Stimulated activated naive B cell treated with anti-CD40 and anti-IgM and Interleukin-4, amounts not matched to agents 10 μg/mL and 1 μg/mL and 100 μg/mL, for 72 hours (primary cell): ENCODE measurements at regions not wholly inside any gene's neighbourhood (a gene's known extent, or its start where the extent isn't known, plus 50 kb on each side); places are given as distances from the start of the nearest gene placed in this dataset.
"Not testable (repeated sequence)": the region's sequence is repeated elsewhere in the genome, so short reads cannot be mapped to it uniquely, and the experiment has no call there.

Experiments used
- ATAC-seq, 2 donors: fragments of 150-1000 bp; cut with Tn5 transposase; replicated peaks; 2 replicates each; pipeline ENCODE4 v1.10.0; 2021; ENCODE audit warnings: moderate library complexity in 1 of 2
- DNase-seq: peaks from one replicate; pipeline ENCODE4 v3.0.0; 2021
- H3K27ac Mint-ChIP-seq: one replicate; pipeline ENCODE4 v1.8.0; 2022; ENCODE audit warnings: mild to moderate bottlenecking, mixed read lengths
- H3K27me3 Mint-ChIP-seq, 2 donors: one replicate each; pipeline ENCODE4 v1.8.0; 2022; ENCODE audit warnings: mixed read lengths in 2 of 2
- H3K36me3 Mint-ChIP-seq, 2 donors: one replicate each; pipeline ENCODE4 v1.8.0; 2022; ENCODE audit warnings: mixed read lengths in 2 of 2, mild to moderate bottlenecking in 1 of 2
- H3K4me1 Mint-ChIP-seq, 2 donors: one replicate each; pipeline ENCODE4 v1.8.0; 2022; ENCODE audit warnings: mixed read lengths in 2 of 2, mild to moderate bottlenecking in 1 of 2
- H3K4me3 Mint-ChIP-seq, 2 donors: one replicate each; pipeline ENCODE4 v1.8.0; 2022; ENCODE audit warnings: mild to moderate bottlenecking in 2 of 2, mixed read lengths in 2 of 2, moderate library complexity in 1 of 2
- H3K9me3 Mint-ChIP-seq, 2 donors: one replicate each; pipeline ENCODE4 v1.8.0; 2022; ENCODE audit warnings: mixed read lengths in 2 of 2, mild to moderate bottlenecking in 1 of 2

- H3K27me3 Mint-ChIP-seq = peaks cover 0 to 6% of the 10 kb centered on the region in 2 donors
- no peak overlapping the region for H3K4me3 Mint-ChIP-seq
- no peaks in the 10 kb centered on the region for H3K36me3 Mint-ChIP-seq
- DNase-seq (no peak), ATAC-seq (no peak)
- H3K4me1 Mint-ChIP-seq = no peaks in the 10 kb centered on the region
- H3K27ac Mint-ChIP-seq = no peak overlapping the region
- H3K9me3 Mint-ChIP-seq = peaks cover 6 to 9% of the 10 kb centered on the region in 2 donors
These were observed 155.9 kb downstream of the RTL9 start for GRCh38 chrX:110514509-110514908.

- no peaks in the 10 kb centered on the region for H3K9me3 Mint-ChIP-seq
- no peak overlapping the region for H3K4me3 Mint-ChIP-seq
- no peak for ATAC-seq
- no peaks in the 10 kb centered on the region for H3K36me3 Mint-ChIP-seq
- H3K27ac Mint-ChIP-seq = no peak overlapping the region
- peaks cover 0 to 6% of the 10 kb centered on the region in 2 donors for H3K27me3 Mint-ChIP-seq
- H3K4me1 Mint-ChIP-seq = no peaks in the 10 kb centered on the region
- no peak for DNase-seq
These were observed 160.9 kb downstream of the RTL9 start for GRCh38 chrX:110519501-110519900.

GRCh38 chrX:110519906-110520452, 161.3 kb downstream of the RTL9 start:
- H3K27ac Mint-ChIP-seq = no peak overlapping the region
- no peaks in the 10 kb centered on the region for H3K36me3 Mint-ChIP-seq
- peaks cover 0 to 6% of the 10 kb centered on the region in 2 donors for H3K27me3 Mint-ChIP-seq
- H3K9me3 Mint-ChIP-seq = no peaks in the 10 kb centered on the region
- no peak overlapping the region for H3K4me3 Mint-ChIP-seq
- H3K4me1 Mint-ChIP-seq = no peaks in the 10 kb centered on the region
- ATAC-seq (no peak), DNase-seq (no peak)

- DNase-seq, H3K9me3 Mint-ChIP-seq, H3K4me1 Mint-ChIP-seq, H3K36me3 Mint-ChIP-seq, ATAC-seq, H3K27me3 Mint-ChIP-seq, H3K4me3 Mint-ChIP-seq, H3K27ac Mint-ChIP-seq: not testable (repeated sequence)
These were observed 162.0 kb downstream of the RTL9 start for GRCh38 chrX:110520652-110521051.

- H3K27ac Mint-ChIP-seq = no peak overlapping the region
- no peaks in the 10 kb centered on the region for H3K9me3 Mint-ChIP-seq
- no peak for ATAC-seq
- no peaks in the 10 kb centered on the region for H3K36me3 Mint-ChIP-seq
- DNase-seq = no peak
- no peak overlapping the region for H3K4me3 Mint-ChIP-seq
- H3K4me1 Mint-ChIP-seq = no peaks in the 10 kb centered on the region
- no peaks in the 10 kb centered on the region for H3K27me3 Mint-ChIP-seq
These were observed 173.4 kb downstream of the RTL9 start for GRCh38 chrX:110531873-110532580.

- DNase-seq (no peak), ATAC-seq (no peak)
- Mint-ChIP-seq H3K27ac (no peak overlapping the region), H3K4me3 (no peak overlapping the region), H3K36me3 (no peaks in the 10 kb centered on the region), H3K27me3 (no peaks in the 10 kb centered on the region), H3K9me3 (no peaks in the 10 kb centered on the region), H3K4me1 (no peaks in the 10 kb centered on the region)
These were observed 173.9 kb downstream of the RTL9 start for GRCh38 chrX:110532581-110532931.

GRCh38 chrX:110536816-110537215, 178.2 kb downstream of the RTL9 start:
- Mint-ChIP-seq H3K27ac (no peak overlapping the region), H3K4me1 (no peaks in the 10 kb centered on the region)

GRCh38 chrX:110541266-110541665, 182.6 kb downstream of the RTL9 start:
- ATAC-seq (no peak), DNase-seq (no peak)
- H3K36me3 Mint-ChIP-seq = no peaks in the 10 kb centered on the region
- H3K4me3 Mint-ChIP-seq = no peak overlapping the region
- no peak overlapping the region for H3K27ac Mint-ChIP-seq
- H3K4me1 Mint-ChIP-seq = no peaks in the 10 kb centered on the region
- H3K9me3 Mint-ChIP-seq = peaks cover 0 to 4% of the 10 kb centered on the region in 2 donors
- no peaks in the 10 kb centered on the region for H3K27me3 Mint-ChIP-seq

More at GRCh38 chrX:110536816-110537215, 178.2 kb downstream of the RTL9 start:
- DNase-seq (no peak), ATAC-seq (no peak)
- Mint-ChIP-seq H3K36me3 (no peaks in the 10 kb centered on the region), H3K4me3 (no peak overlapping the region), H3K27me3 (no peaks in the 10 kb centered on the region), H3K9me3 (peaks cover 0 to 4% of the 10 kb centered on the region in 2 donors)

GRCh38 chrX:110550854-110551253, 192.2 kb downstream of the RTL9 start:
- not testable (repeated sequence) for H3K27ac Mint-ChIP-seq, H3K4me3 Mint-ChIP-seq, H3K36me3 Mint-ChIP-seq, H3K4me1 Mint-ChIP-seq, DNase-seq, ATAC-seq, H3K27me3 Mint-ChIP-seq, H3K9me3 Mint-ChIP-seq

GRCh38 chrX:110557864-110558263, 199.2 kb downstream of the RTL9 start:
- no peak for ATAC-seq
- Mint-ChIP-seq H3K4me1 (no peaks in the 10 kb centered on the region), H3K27me3 (peaks cover 0 to 6% of the 10 kb centered on the region in 2 donors), H3K27ac (no peak overlapping the region), H3K9me3 (peaks cover 9 to 19% of the 10 kb centered on the region in 2 donors), H3K4me3 (no peak overlapping the region), H3K36me3 (peaks cover 0 to 2% of the 10 kb centered on the region in 2 donors)
- DNase-seq = no peak

- Mint-ChIP-seq H3K27ac (no peak overlapping the region), H3K4me3 (no peak overlapping the region), H3K27me3 (peaks cover 0 to 6% of the 10 kb centered on the region in 2 donors), H3K4me1 (no peaks in the 10 kb centered on the region), H3K36me3 (peaks cover 0 to 2% of the 10 kb centered on the region in 2 donors), H3K9me3 (peaks cover 9 to 19% of the 10 kb centered on the region in 2 donors)
- ATAC-seq (no peak), DNase-seq (no peak)
These were observed 199.8 kb downstream of the RTL9 start for GRCh38 chrX:110558406-110558805.

- Mint-ChIP-seq H3K4me1 (no peaks in the 10 kb centered on the region), H3K27ac (no peak overlapping the region), H3K4me3 (no peak overlapping the region), H3K9me3 (peaks cover 7 to 19% of the 10 kb centered on the region in 2 donors), H3K36me3 (peaks cover 0 to 2% of the 10 kb centered on the region in 2 donors), H3K27me3 (peaks cover 0 to 6% of the 10 kb centered on the region in 2 donors)
- no peak for ATAC-seq
- DNase-seq = no peak
These were observed 202.4 kb downstream of the RTL9 start for GRCh38 chrX:110561034-110561433.

- H3K4me1 Mint-ChIP-seq = no peaks in the 10 kb centered on the region
- DNase-seq = no peak
These were observed 204.6 kb downstream of the RTL9 start for GRCh38 chrX:110563282-110563681.

GRCh38 chrX:110568441-110568840, 209.8 kb downstream of the RTL9 start:
- peaks cover 3 to 4% of the 10 kb centered on the region in 2 donors for H3K9me3 Mint-ChIP-seq
- H3K27me3 Mint-ChIP-seq = no peaks in the 10 kb centered on the region
- H3K36me3 Mint-ChIP-seq = peaks cover 0 to 2% of the 10 kb centered on the region in 2 donors
- H3K4me1 Mint-ChIP-seq = no peaks in the 10 kb centered on the region
- H3K27ac Mint-ChIP-seq = no peak overlapping the region
- H3K4me3 Mint-ChIP-seq = no peak overlapping the region
- DNase-seq (no peak), ATAC-seq (no peak)

More at GRCh38 chrX:110563282-110563681, 204.6 kb downstream of the RTL9 start:
- no peak for ATAC-seq
- no peak overlapping the region for H3K4me3 Mint-ChIP-seq
- peaks cover 0 to 6% of the 10 kb centered on the region in 2 donors for H3K27me3 Mint-ChIP-seq
- H3K27ac Mint-ChIP-seq = no peak overlapping the region
- H3K36me3 Mint-ChIP-seq = no peaks in the 10 kb centered on the region
- H3K9me3 Mint-ChIP-seq = peaks cover 2 to 13% of the 10 kb centered on the region in 2 donors

- DNase-seq (no peak), ATAC-seq (no peak)
- no peaks in the 10 kb centered on the region for H3K27me3 Mint-ChIP-seq
- no peaks in the 10 kb centered on the region for H3K4me1 Mint-ChIP-seq
- H3K4me3 Mint-ChIP-seq = no peak overlapping the region
- H3K27ac Mint-ChIP-seq = no peak overlapping the region
- H3K36me3 Mint-ChIP-seq = peaks cover 0 to 2% of the 10 kb centered on the region in 2 donors
- peaks cover 3 to 4% of the 10 kb centered on the region in 2 donors for H3K9me3 Mint-ChIP-seq
These were observed 210.9 kb downstream of the RTL9 start for GRCh38 chrX:110569506-110569905.
